ENCODE measurements at regions not wholly inside any gene's neighbourhood (a gene's known extent, or its start where the extent isn't known, plus 50 kb on each side); places are given as distances from the start of the nearest gene placed in this dataset.

- TF ChIP-seq CTCF (conservative IDR thresholded peaks at IDR 0.05), result no peak
- DNase-seq (ENCODE audit: low read depth, low spot score), result no peak
- H3K4me3 Mint-ChIP-seq, result no peak overlapping the region
- H3K27me3 Mint-ChIP-seq (ENCODE audit: low read depth), result no peaks in the 10 kb centered on the region
- no peaks in the 10 kb centered on the region for H3K36me3 Mint-ChIP-seq (ENCODE audit: low read depth)
- no peak overlapping the region for H3K27ac Mint-ChIP-seq (ENCODE audit: unreplicated experiment)
- H3K9me3 Mint-ChIP-seq, result no peaks in the 10 kb centered on the region
- no peaks in the 10 kb centered on the region for H3K4me1 Mint-ChIP-seq
Measured at GRCh38 chr6:2477250-2477649, 231.8 kb upstream of the GMDS start.

GRCh38 chr6:2476376-2476775, 231.0 kb upstream of the GMDS start:
- no peak for TF ChIP-seq CTCF (conservative IDR thresholded peaks at IDR 0.05)
- no peak overlapping the region for H3K27ac Mint-ChIP-seq (ENCODE audit: unreplicated experiment)
- no peaks in the 10 kb centered on the region for H3K9me3 Mint-ChIP-seq
- H3K27me3 Mint-ChIP-seq (ENCODE audit: low read depth), result no peaks in the 10 kb centered on the region
- DNase-seq (ENCODE audit: low read depth, low spot score), result no peak
- no peaks in the 10 kb centered on the region for H3K36me3 Mint-ChIP-seq (ENCODE audit: low read depth)
- no peak overlapping the region for H3K4me3 Mint-ChIP-seq
- no peaks in the 10 kb centered on the region for H3K4me1 Mint-ChIP-seq

GRCh38 chr6:2471472-2471871, 226.1 kb upstream of the GMDS start:
- Mint-ChIP-seq H3K36me3 (ENCODE audit: low read depth) (no peaks in the 10 kb centered on the region), H3K4me1 (no peaks in the 10 kb centered on the region), H3K27ac (ENCODE audit: unreplicated experiment) (no peak overlapping the region), H3K4me3 (no peak overlapping the region), H3K9me3 (no peaks in the 10 kb centered on the region), H3K27me3 (ENCODE audit: low read depth) (peaks cover 36% of the 10 kb centered on the region)
- no peak for TF ChIP-seq CTCF (conservative IDR thresholded peaks at IDR 0.05)
- DNase-seq (ENCODE audit: low read depth, low spot score), result no peak

- no peaks in the 10 kb centered on the region for H3K36me3 Mint-ChIP-seq (ENCODE audit: low read depth)
- H3K9me3 Mint-ChIP-seq, result no peaks in the 10 kb centered on the region
- peaks cover 38% of the 10 kb centered on the region for H3K27me3 Mint-ChIP-seq (ENCODE audit: low read depth)
- TF ChIP-seq CTCF (conservative IDR thresholded peaks at IDR 0.05), result no peak
- no peak overlapping the region for H3K27ac Mint-ChIP-seq (ENCODE audit: unreplicated experiment)
- H3K4me3 Mint-ChIP-seq, result no peak overlapping the region
- H3K4me1 Mint-ChIP-seq, result no peaks in the 10 kb centered on the region
- no peak for DNase-seq (ENCODE audit: low read depth, low spot score)
Measured at GRCh38 chr6:2469428-2469827, 224.0 kb upstream of the GMDS start.

- H3K27ac Mint-ChIP-seq (ENCODE audit: unreplicated experiment), result no peak overlapping the region
- no peak for DNase-seq (ENCODE audit: low read depth, low spot score)
- H3K9me3 Mint-ChIP-seq, result no peaks in the 10 kb centered on the region
- no peaks in the 10 kb centered on the region for H3K4me1 Mint-ChIP-seq
- no peak overlapping the region for H3K4me3 Mint-ChIP-seq
- no peak for TF ChIP-seq CTCF (conservative IDR thresholded peaks at IDR 0.05)
- no peaks in the 10 kb centered on the region for H3K36me3 Mint-ChIP-seq (ENCODE audit: low read depth)
- peaks cover 38% of the 10 kb centered on the region for H3K27me3 Mint-ChIP-seq (ENCODE audit: low read depth)
Measured at GRCh38 chr6:2468601-2468955, 223.2 kb upstream of the GMDS start.

Measured in neural crest cell (in vitro differentiated cells).